Body of pancreas (tissue), 4 donors: ENCODE measurements at regions not wholly inside any gene's neighbourhood (a gene's known extent, or its start where the extent isn't known, plus 50 kb on each side); places are given as distances from the start of the nearest gene placed in this dataset.

ENCODE experiments used
- CTCF ChIP-seq, 7 experiments: fragments of 450-650 bp in 4 of 7; fragments of 200-600 bp in 3 of 7; sonication (generic) in 3 of 7; IDR thresholded peaks; one replicate each; pipeline ENCODE4 v1.5.1; 2016 to 2019; ENCODE audit warnings: antibody characterized with exemption in 7 of 7
- POLR2A ChIP-seq, 3 donors: fragments of 450-650 bp; IDR thresholded peaks; one replicate each; pipeline ENCODE4 v1.6.1; 2016; ENCODE audit warnings: antibody characterized with exemption in 3 of 3, mild to moderate bottlenecking in 2 of 3

- no peak for TF ChIP-seq POLR2A (IDR thresholded peaks at IDR 0.05)
- no peak for TF ChIP-seq CTCF (IDR thresholded peaks at IDR 0.05)
Measured at GRCh38 chr6:147023148-147023547, 181.1 kb upstream of the STXBP5 start.
